ENCODE measurements at regions not wholly inside any gene's neighbourhood (a gene's known extent, or its start where the extent isn't known, plus 50 kb on each side); places are given as distances from the start of the nearest gene placed in this dataset.

- H3K4me3 ChIP-seq (ENCODE audit: low read depth, low read length): no peak overlapping the region
- no peak overlapping the region for H3K27ac ChIP-seq (ENCODE audit: low read depth, low read length)
- ChIA-PET POLR2A (no interaction called here), CTCF (no interaction called here)
- H3K27me3 ChIP-seq (ENCODE audit: control insufficient read depth, insufficient read depth, low read length): peaks cover 25% of the 10 kb centered on the region
- no peaks in the 10 kb centered on the region; the same call in 1 of the 2 replicates for H3K9me3 ChIP-seq (ENCODE audit: control insufficient read depth, insufficient read depth, low read length)
- DNase-seq (ENCODE audit: low read depth, low spot score): no peak
- no peak for TF ChIP-seq CTCF (IDR thresholded peaks at IDR 0.05; ENCODE audit: low read depth, low read length)
Observed at GRCh38 chr15:69505956-69506556, 53.4 kb downstream of the RPLP1 start.

- H3K27me3 ChIP-seq (ENCODE audit: control insufficient read depth, insufficient read depth, low read length): peaks cover 21% of the 10 kb centered on the region
- H3K9me3 ChIP-seq (ENCODE audit: control insufficient read depth, insufficient read depth, low read length): no peaks in the 10 kb centered on the region
- H3K4me3 ChIP-seq (ENCODE audit: low read depth, low read length): no peak overlapping the region
- ChIA-PET CTCF (no interaction called here), POLR2A (no interaction called here)
- no peak for TF ChIP-seq CTCF (IDR thresholded peaks at IDR 0.05; ENCODE audit: low read depth, low read length)
- DNase-seq (ENCODE audit: low read depth, low spot score): no peak
- H3K27ac ChIP-seq (ENCODE audit: low read depth, low read length): no peak overlapping the region
Observed at GRCh38 chr15:69508659-69509058, 56.0 kb downstream of the RPLP1 start.

- no peak overlapping the region for H3K27ac ChIP-seq (ENCODE audit: low read depth, low read length)
- CTCF ChIA-PET: no interaction called here
- no peak for TF ChIP-seq CTCF (IDR thresholded peaks at IDR 0.05; ENCODE audit: low read depth, low read length)
- POLR2A ChIA-PET: no interaction called here
- peaks cover 22% of the 10 kb centered on the region for H3K27me3 ChIP-seq (ENCODE audit: control insufficient read depth, insufficient read depth, low read length)
- DNase-seq (ENCODE audit: low read depth, low spot score): no peak
- no peak overlapping the region for H3K4me3 ChIP-seq (ENCODE audit: low read depth, low read length)
- no peaks in the 10 kb centered on the region for H3K9me3 ChIP-seq (ENCODE audit: control insufficient read depth, insufficient read depth, low read length)
Observed at GRCh38 chr15:69509131-69509530, 56.5 kb downstream of the RPLP1 start.

GRCh38 chr15:69510556-69510955, 57.9 kb downstream of the RPLP1 start:
- no peak for DNase-seq (ENCODE audit: low read depth, low spot score)
- H3K27me3 ChIP-seq (ENCODE audit: control insufficient read depth, insufficient read depth, low read length): peaks cover 25% of the 10 kb centered on the region
- CTCF ChIA-PET: no interaction called here
- no peak for TF ChIP-seq CTCF (IDR thresholded peaks at IDR 0.05; ENCODE audit: low read depth, low read length)
- no peaks in the 10 kb centered on the region for H3K9me3 ChIP-seq (ENCODE audit: control insufficient read depth, insufficient read depth, low read length)
- H3K4me3 ChIP-seq (ENCODE audit: low read depth, low read length): no peak overlapping the region
- H3K27ac ChIP-seq (ENCODE audit: low read depth, low read length): no peak overlapping the region
- POLR2A ChIA-PET: no interaction called here

- Histone ChIP-seq H3K4me3 (ENCODE audit: low read depth, low read length) (no peak overlapping the region), H3K27me3 (ENCODE audit: control insufficient read depth, insufficient read depth, low read length) (peaks cover 25% of the 10 kb centered on the region), H3K27ac (ENCODE audit: low read depth, low read length) (no peak overlapping the region), H3K9me3 (ENCODE audit: control insufficient read depth, insufficient read depth, low read length) (no peaks in the 10 kb centered on the region)
- DNase-seq (ENCODE audit: low read depth, low spot score): no peak
- ChIA-PET CTCF (no interaction called here), POLR2A (no interaction called here)
- no peak for TF ChIP-seq CTCF (IDR thresholded peaks at IDR 0.05; ENCODE audit: low read depth, low read length)
Observed at GRCh38 chr15:69511015-69511414, 58.4 kb downstream of the RPLP1 start.

Data from AG04450 (cell line).